ENCODE measurements at regions not wholly inside any gene's neighbourhood (a gene's known extent, or its start where the extent isn't known, plus 50 kb on each side); places are given as distances from the start of the nearest gene placed in this dataset.

DNA sequence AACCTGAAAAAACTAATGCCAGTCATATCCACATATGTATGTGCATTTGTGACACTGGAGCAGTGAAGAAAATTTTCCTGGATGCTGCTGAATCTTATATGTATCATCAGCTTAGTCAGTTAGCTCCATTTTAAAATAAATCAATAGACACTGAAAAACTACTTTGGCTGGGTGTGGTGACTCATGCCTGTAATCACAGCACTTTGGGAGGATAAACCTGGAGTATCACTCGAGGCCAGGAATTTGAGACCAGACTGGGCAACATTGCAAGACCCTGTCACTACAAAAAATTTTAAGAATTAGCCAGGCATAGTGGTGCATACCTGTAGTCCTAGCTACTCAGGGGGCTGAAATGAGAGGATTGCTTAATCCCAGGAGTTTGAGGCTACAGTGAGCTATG lies 511.0 kb upstream of the TLE4 start:
- TF ChIP-seq, protein P1, sequence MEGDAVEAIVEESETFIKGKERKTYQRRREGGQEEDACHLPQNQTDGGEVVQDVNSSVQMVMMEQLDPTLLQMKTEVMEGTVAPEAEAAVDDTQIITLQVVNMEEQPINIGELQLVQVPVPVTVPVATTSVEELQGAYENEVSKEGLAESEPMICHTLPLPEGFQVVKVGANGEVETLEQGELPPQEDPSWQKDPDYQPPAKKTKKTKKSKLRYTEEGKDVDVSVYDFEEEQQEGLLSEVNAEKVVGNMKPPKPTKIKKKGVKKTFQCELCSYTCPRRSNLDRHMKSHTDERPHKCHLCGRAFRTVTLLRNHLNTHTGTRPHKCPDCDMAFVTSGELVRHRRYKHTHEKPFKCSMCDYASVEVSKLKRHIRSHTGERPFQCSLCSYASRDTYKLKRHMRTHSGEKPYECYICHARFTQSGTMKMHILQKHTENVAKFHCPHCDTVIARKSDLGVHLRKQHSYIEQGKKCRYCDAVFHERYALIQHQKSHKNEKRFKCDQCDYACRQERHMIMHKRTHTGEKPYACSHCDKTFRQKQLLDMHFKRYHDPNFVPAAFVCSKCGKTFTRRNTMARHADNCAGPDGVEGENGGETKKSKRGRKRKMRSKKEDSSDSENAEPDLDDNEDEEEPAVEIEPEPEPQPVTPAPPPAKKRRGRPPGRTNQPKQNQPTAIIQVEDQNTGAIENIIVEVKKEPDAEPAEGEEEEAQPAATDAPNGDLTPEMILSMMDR (IDR thresholded peaks at IDR 0.05) = no peak
- TF ChIP-seq EZH2 (IDR thresholded peaks at IDR 0.05) = no peak
- TF ChIP-seq EZH2phosphoT487 (IDR thresholded peaks at IDR 0.05) = no peak
